GM12891 (cell line): ENCODE measurements at regions not wholly inside any gene's neighbourhood (a gene's known extent, or its start where the extent isn't known, plus 50 kb on each side); places are given as distances from the start of the nearest gene placed in this dataset.
A peak's percentile ranks its signal among the peaks of the same experiment; 100 is the strongest.

Experiments used
- PAX5 ChIP-seq: IDR thresholded peaks from 2 replicates; pipeline ENCODE4 v1.6.1; 2011; ENCODE audit warnings: low read length, moderate library complexity, mild to moderate bottlenecking; ENCODE audit not compliant: insufficient read depth, severe bottlenecking
- POLR2A ChIP-seq: IDR thresholded peaks from 2 replicates; pipeline ENCODE4 v1.6.1; 2011; ENCODE audit warnings: low read depth, low read length, control low read depth
- POLR2AphosphoS5 ChIP-seq: IDR thresholded peaks from 2 replicates; pipeline ENCODE4 v1.6.1; 2011; ENCODE audit warnings: low read depth, low read length, control low read depth
- SPI1 ChIP-seq: IDR thresholded peaks from 2 replicates; pipeline ENCODE4 v1.6.1; 2011; ENCODE audit warnings: low read depth, low read length, control low read depth
- TAF1 ChIP-seq: IDR thresholded peaks from 2 replicates; pipeline ENCODE4 v1.6.1; 2011; ENCODE audit warnings: low read depth, low read length, control low read depth

DNA sequence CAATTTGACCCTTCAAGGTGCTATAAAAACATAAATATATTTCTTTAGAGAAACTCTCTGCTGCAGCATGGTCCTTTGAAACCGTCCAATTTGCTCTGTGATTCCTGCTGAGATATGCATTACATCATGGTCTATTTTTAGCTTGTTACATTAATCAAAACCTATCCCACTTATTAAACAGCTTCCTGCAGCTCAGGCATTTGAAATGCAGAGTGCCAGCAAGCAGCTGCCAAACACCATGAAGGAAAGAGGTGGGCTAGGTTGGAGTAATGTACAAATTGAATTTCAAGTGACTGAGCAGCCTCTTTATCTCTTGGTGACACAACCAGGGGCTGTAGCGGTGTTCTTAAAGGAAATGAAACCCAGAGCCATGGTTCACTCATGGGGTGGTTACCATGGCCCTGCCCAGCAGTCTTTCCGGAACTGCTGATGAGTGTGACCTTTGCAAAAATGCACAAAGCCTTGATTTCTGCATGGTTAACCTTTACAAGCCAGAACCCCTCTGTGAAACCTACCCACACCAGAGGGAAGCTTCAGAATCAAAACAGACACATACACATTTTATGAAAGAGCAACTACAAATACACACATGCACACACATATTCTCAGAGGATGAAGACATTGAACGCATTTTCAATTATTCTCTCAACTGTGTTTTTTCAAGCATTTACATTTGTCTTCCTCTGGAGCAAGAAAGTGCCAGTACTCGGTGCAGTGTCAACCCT, 155.8 kb upstream of the ZNF608 start:
- TF ChIP-seq POLR2AphosphoS5 (no peak), POLR2A (no peak), PAX5 (peak; percentile 86), TAF1 (peak; percentile 79; the same call in 1 of the 2 replicates), SPI1 (peak; percentile 91)
